Left lung (tissue), 4 donors: ENCODE measurements at regions not wholly inside any gene's neighbourhood (a gene's known extent, or its start where the extent isn't known, plus 50 kb on each side); places are given as distances from the start of the nearest gene placed in this dataset.
"Not testable (repeated sequence)": the region's sequence is repeated elsewhere in the genome, so short reads cannot be mapped to it uniquely, and the experiment has no call there.

ENCODE experiments used
- ATAC-seq: fragments of 200-7000 bp; cut with Tn5 transposase; one replicate; pipeline ENCODE4 v1.9.1; 2020; ENCODE audit warnings: moderate library complexity
- DNase-seq, 4 donors: peaks; one replicate each; pipeline ENCODE4 v3.0.0-alpha.2; 2013 to 2020
- H3K27ac ChIP-seq, 2 donors: fragments of 200-600 bp; sonication (generic) in 1 of 2; one replicate each; pipeline versions ENCODE4 v1.5.0 to v1.8.0; 2020 to 2021
- H3K27me3 ChIP-seq, 2 donors: fragments of 200-600 bp; sonication (generic) in 1 of 2; one replicate each; pipeline versions ENCODE4 v1.5.0 to v1.8.0; 2020 to 2021
- H3K36me3 ChIP-seq, 2 donors: fragments of 200-600 bp; sonication (generic) in 1 of 2; one replicate each; pipeline versions ENCODE4 v1.5.0 to v1.8.0; 2020 to 2021
- H3K4me1 ChIP-seq, 2 donors: fragments of 200-600 bp; one replicate each; pipeline ENCODE4 v1.8.0; 2021
- H3K4me3 ChIP-seq, 2 donors: fragments of 200-600 bp; sonication (generic) in 1 of 2; one replicate each; pipeline versions ENCODE4 v1.5.0 to v1.8.0; 2020 to 2021; ENCODE audit warnings: mild to moderate bottlenecking in 1 of 2
- H3K9me3 ChIP-seq, 2 donors: fragments of 200-600 bp; sonication (generic) in 1 of 2; one replicate each; pipeline versions ENCODE4 v1.5.0 to v1.8.0; 2020 to 2021
- intact Hi-C, 2 donors: fragments of 100-400 bp; cut with DNase I; formaldehyde crosslinking; loops; one replicate each; pipeline versions ENCODE4 v1.11.2 to v1.14.2; 2022
- TF ChIP-seq, protein P1 (sequence below), 2 donors: fragments of 200-600 bp; sonication (generic) in 1 of 2; IDR thresholded peaks; one replicate each; pipeline versions ENCODE4 v1.5.0 to v1.8.0; 2021; ENCODE audit warnings: antibody characterized with exemption in 2 of 2
- donor health status: DM: no; HTN: yes; CAD: no.
- donor health status: DM: no; HTN: no; CAD: no.

DNA sequence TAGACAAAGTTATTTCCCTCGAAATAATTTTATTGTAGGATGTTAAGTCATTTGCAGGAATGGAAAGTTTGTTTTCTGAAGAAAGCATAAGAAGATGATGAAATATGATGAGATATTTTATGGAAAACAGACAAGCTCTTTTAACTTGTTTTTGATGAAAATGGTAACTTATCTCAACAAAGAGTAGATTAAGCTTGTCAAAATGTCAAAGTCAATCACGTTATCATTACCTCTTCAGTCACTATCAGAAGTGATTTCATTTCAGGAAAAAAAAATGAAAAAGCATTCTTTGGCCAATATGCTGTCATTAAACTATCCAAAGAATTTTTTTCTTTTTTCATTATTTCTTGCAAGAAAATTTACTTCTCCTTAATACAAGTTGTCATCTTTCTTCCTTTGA is 221.0 kb upstream of the ANKRD50 start:
- Histone ChIP-seq H3K27me3 (no peaks in the 10 kb centered on the region), H3K9me3 (no peaks in the 10 kb centered on the region), H3K4me1 (peaks cover 2 to 3% of the 10 kb centered on the region in 2 donors), H3K36me3 (no peaks in the 10 kb centered on the region), H3K4me3 (no peak overlapping the region), H3K27ac (no peak overlapping the region)
- TF ChIP-seq, protein P1, sequence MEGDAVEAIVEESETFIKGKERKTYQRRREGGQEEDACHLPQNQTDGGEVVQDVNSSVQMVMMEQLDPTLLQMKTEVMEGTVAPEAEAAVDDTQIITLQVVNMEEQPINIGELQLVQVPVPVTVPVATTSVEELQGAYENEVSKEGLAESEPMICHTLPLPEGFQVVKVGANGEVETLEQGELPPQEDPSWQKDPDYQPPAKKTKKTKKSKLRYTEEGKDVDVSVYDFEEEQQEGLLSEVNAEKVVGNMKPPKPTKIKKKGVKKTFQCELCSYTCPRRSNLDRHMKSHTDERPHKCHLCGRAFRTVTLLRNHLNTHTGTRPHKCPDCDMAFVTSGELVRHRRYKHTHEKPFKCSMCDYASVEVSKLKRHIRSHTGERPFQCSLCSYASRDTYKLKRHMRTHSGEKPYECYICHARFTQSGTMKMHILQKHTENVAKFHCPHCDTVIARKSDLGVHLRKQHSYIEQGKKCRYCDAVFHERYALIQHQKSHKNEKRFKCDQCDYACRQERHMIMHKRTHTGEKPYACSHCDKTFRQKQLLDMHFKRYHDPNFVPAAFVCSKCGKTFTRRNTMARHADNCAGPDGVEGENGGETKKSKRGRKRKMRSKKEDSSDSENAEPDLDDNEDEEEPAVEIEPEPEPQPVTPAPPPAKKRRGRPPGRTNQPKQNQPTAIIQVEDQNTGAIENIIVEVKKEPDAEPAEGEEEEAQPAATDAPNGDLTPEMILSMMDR (IDR thresholded peaks at IDR 0.05), result no peak
- intact Hi-C loops, result no loop called here
- DNase-seq, result no peak
- no peak for ATAC-seq

DNA sequence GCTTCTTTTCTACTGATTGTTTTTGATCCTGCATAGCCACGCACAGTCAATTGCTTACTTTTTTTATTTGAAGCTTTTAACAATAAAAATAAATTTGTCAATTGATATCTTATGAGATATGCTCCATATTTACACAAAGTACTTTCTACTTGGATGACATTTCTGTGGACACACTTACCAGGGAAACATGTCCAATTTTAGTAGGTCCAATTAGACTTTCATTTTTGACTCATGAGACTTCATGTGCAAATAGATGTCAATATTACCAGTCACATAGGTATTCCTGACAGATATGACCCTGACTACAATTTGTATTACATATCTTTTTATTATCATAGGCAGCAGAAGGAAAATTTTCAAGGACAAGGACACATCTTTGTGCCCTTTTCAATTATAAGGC is 219.9 kb upstream of the ANKRD50 start:
- intact Hi-C loops, result no loop called here
- Histone ChIP-seq H3K36me3 (no peaks in the 10 kb centered on the region), H3K9me3 (no peaks in the 10 kb centered on the region), H3K4me3 (no peak overlapping the region), H3K27ac (no peak overlapping the region), H3K27me3 (no peaks in the 10 kb centered on the region), H3K4me1 (peaks cover 0 to 3% of the 10 kb centered on the region in 2 donors)
- ATAC-seq, result no peak
- no peak for DNase-seq
- TF ChIP-seq, protein P1 (IDR thresholded peaks at IDR 0.05), result no peak

DNA sequence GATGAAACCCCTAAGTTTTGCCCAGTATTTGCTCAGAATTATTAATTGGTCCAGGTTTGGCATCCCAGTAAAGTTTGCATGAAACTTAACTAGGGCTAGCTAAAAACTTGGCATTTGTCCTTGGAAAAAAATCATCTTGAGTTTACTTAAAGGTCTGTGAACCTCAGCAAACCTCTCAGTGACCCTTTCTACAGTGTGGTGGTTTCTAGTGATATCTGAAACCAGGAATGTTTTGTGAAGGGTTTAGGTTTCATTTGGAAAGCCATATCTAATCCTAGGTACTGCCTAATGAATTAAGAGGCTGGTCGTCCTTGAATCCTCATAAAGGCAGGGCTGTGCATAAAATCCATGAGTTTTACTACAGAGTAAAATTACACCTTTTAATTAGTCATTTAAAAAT is 218.5 kb upstream of the ANKRD50 start:
- Histone ChIP-seq H3K36me3 (no peaks in the 10 kb centered on the region), H3K27me3 (no peaks in the 10 kb centered on the region), H3K27ac (no peak overlapping the region), H3K4me3 (no peak overlapping the region), H3K9me3 (no peaks in the 10 kb centered on the region), H3K4me1 (no peaks in the 10 kb centered on the region)
- TF ChIP-seq, protein P1 (IDR thresholded peaks at IDR 0.05), result no peak
- ATAC-seq (peak; percentile 57), DNase-seq (no peak)
- intact Hi-C loops, result no loop called here

DNA sequence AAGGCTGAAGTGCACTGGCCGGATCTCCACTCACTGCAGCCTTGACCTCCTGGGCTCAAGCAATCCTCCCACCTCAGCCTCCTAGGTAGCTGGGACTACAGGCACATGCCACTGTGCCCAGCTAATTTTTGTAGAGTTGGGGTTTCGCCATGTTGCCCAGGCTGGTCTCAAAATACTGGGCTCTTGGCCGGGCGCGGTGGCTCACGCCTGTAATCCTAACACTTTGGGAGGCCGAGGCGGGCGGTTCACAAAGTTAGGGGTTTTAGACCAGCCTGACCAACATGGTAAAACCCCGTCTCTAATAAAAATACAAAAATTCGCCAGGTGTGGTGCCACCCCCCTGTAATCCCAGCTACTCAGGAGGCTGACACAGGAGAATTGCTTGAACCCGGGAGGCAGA is 210.2 kb upstream of the ANKRD50 start:
- H3K27me3 ChIP-seq, H3K27ac ChIP-seq, H3K36me3 ChIP-seq, H3K4me1 ChIP-seq, intact Hi-C loops, H3K4me3 ChIP-seq, ATAC-seq, H3K9me3 ChIP-seq: not testable (repeated sequence)
- peak in 1 of 4 donors; percentile 52 for DNase-seq

DNA sequence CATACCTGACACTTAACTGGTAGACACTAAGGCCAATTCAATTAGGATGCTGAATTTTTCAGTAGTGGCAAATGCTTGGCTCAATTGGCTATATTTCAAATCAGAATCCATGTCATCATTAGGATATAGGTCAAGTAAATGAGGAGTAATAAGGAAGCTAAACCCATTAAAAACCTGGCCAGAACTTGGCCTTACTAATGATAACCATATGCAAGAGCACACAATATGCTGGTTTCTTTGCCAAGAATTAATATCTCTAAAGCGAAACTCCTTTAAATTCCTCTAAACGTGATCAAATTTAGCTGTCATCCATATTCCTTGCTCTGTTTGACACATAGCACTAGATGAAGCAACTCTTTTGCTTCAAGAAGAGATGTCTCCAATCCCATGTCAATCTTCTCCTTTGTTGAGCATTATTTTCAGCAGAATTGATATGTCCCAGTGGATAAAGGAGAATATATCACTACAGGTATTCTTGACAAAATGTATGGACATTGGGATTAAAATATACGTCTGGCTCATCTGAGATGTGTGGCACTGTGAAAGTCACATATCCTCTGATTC is 206.1 kb upstream of the ANKRD50 start:
- intact Hi-C loops, result no loop called here
- DNase-seq (no peak), ATAC-seq (no peak)
- Histone ChIP-seq H3K9me3 (peaks cover 0 to 6% of the 10 kb centered on the region in 2 donors), H3K4me3 (no peak overlapping the region), H3K27ac (no peak overlapping the region), H3K27me3 (no peaks in the 10 kb centered on the region), H3K36me3 (no peaks in the 10 kb centered on the region), H3K4me1 (no peaks in the 10 kb centered on the region)
- TF ChIP-seq, protein P1 (IDR thresholded peaks at IDR 0.05), result no peak

DNA sequence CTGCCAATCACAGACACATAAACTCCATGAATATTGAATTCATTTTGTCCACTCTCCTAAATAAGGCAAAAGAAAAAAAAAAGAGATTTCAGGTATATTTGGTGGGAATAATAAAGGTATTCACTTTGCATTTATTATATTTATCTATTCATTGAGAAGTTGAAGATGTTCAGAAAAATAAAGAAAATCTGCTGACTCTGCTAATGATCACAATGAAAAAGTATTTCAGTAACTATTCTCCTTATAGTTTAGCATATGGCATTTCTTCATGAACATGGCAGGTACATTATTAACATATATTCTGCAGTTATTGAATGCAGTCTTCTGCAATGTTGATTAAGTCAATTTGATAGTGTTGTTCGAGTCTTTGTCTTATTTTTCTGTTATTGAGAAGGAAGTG is 202.5 kb upstream of the ANKRD50 start:
- Histone ChIP-seq H3K4me3 (no peak overlapping the region), H3K36me3 (no peaks in the 10 kb centered on the region), H3K27me3 (no peaks in the 10 kb centered on the region), H3K9me3 (peaks cover 0 to 26% of the 10 kb centered on the region in 2 donors), H3K4me1 (no peaks in the 10 kb centered on the region), H3K27ac (no peak overlapping the region)
- TF ChIP-seq, protein P1 (IDR thresholded peaks at IDR 0.05), result no peak
- DNase-seq (no peak), ATAC-seq (no peak)
- intact Hi-C loops, result no loop called here
